Endothelial cell of umbilical vein (primary cell): ENCODE measurements at regions not wholly inside any gene's neighbourhood (a gene's known extent, or its start where the extent isn't known, plus 50 kb on each side); places are given as distances from the start of the nearest gene placed in this dataset.

Experiments
- BruUV-seq: library from RNA; stranded (reverse); fragments of 400-500 nt; replicated peaks from 2 replicates; lab custom pipeline; 2021; lab: Mats Ljungman, UMichigan
- CTCF ChIA-PET: fragments of 300-600, 350-600 bp; sonication (Branson Sonifier 250); formaldehyde crosslinking; loops from one replicate; lab custom pipeline; 2021; ENCODE audit warnings: antibody characterized with exemption, inconsistent platforms; lab: Charles Lee
- POLR2A ChIA-PET: fragments of 300-600, 350-600 bp; sonication (Branson Sonifier 250); formaldehyde crosslinking; loops from one replicate; lab custom pipeline; 2021; ENCODE audit warnings: antibody characterized with exemption, inconsistent platforms; lab: Charles Lee
- DNase-seq: peaks from one replicate; pipeline ENCODE4 v3.0.0-alpha.2; 2011; ENCODE audit warnings: low read depth, low spot score
- FAIRE-seq: peaks from 2 replicates; lab custom pipeline; 2011; peaks lifted over from hg19 to GRCh38; lab: Jason Lieb, UNC
- H2AFZ ChIP-seq: 2 replicates; pipeline ENCODE4 v1.6.0; 2012; ENCODE audit warnings: low read depth, low read length, control low read depth, inconsistent platforms
- H3K27ac ChIP-seq: 2 replicates; pipeline ENCODE4 v1.5.1; 2011; ENCODE audit warnings: low read depth, mild to moderate bottlenecking, control low read depth, low read length, moderate library complexity; ENCODE audit not compliant: insufficient read depth
- H3K27me3 ChIP-seq, 2 experiments: 2 replicates each; pipeline versions ENCODE4 v1.6.0 to v1.6.1; 2011; ENCODE audit warnings: low read length in 2 of 2, mixed read lengths in 1 of 2; ENCODE audit not compliant: control insufficient read depth in 2 of 2, insufficient read depth in 2 of 2
- H3K36me3 ChIP-seq, 2 experiments: 2 replicates in 1 of 2; 3 replicates in 1 of 2; pipeline ENCODE4 v1.5.1; 2011; ENCODE audit warnings: low read length in 2 of 2, mild to moderate bottlenecking in 1 of 2, moderate library complexity in 1 of 2; ENCODE audit not compliant: control insufficient read depth in 2 of 2, insufficient read depth in 2 of 2; ENCODE audit errors: extremely low read depth in 1 of 2
- H3K4me1 ChIP-seq: 3 replicates; pipeline ENCODE4 v1.5.1; 2011; ENCODE audit warnings: mild to moderate bottlenecking, low read length; ENCODE audit not compliant: control insufficient read depth, insufficient read depth; ENCODE audit errors: extremely low read depth
- H3K4me2 ChIP-seq: 2 replicates; pipeline ENCODE4 v1.6.1; 2011; ENCODE audit warnings: low read length, control low read depth, mixed read lengths; ENCODE audit not compliant: insufficient read depth
- H3K4me3 ChIP-seq, 3 experiments: fragments of 200-600 bp in 1 of 3; sonication (generic), shearing (Covaris generic) in 1 of 3; replicated peaks in 1 of 3; 2 replicates each; pipeline ENCODE4 v1.5.1; 2011 to 2016; ENCODE audit warnings: control low read depth in 3 of 3, low read length in 3 of 3, mild to moderate bottlenecking in 2 of 3, inconsistent platforms in 1 of 3, low read depth in 1 of 3, moderate library complexity in 1 of 3; ENCODE audit not compliant: insufficient read depth in 1 of 3
- H3K79me2 ChIP-seq: 2 replicates; pipeline ENCODE4 v1.6.0; 2012; ENCODE audit warnings: low read length, inconsistent platforms; ENCODE audit not compliant: control insufficient read depth, insufficient read depth
- H3K9ac ChIP-seq: replicated peaks from 2 replicates; pipeline ENCODE3; 2011; ENCODE audit warnings: low read length, control low read depth; ENCODE audit not compliant: insufficient read depth; ENCODE audit errors: extremely low read depth
- H3K9me1 ChIP-seq: replicated peaks from 3 replicates; pipeline ENCODE4 v1.6.0; 2011; ENCODE audit warnings: mild to moderate bottlenecking, low read length; ENCODE audit not compliant: control insufficient read depth, insufficient read depth; ENCODE audit errors: extremely low read depth
- H3K9me3 ChIP-seq: replicated peaks from 2 replicates; pipeline ENCODE4 v1.5.1; 2012; ENCODE audit warnings: low read length, inconsistent platforms; ENCODE audit not compliant: control insufficient read depth, insufficient read depth
- H4K20me1 ChIP-seq: replicated peaks from 2 replicates; pipeline ENCODE3; 2011; ENCODE audit warnings: mild to moderate bottlenecking, low read length; ENCODE audit not compliant: control insufficient read depth, insufficient read depth; ENCODE audit errors: extremely low read depth
- CTCF ChIP-seq, 2 donors: IDR thresholded peaks; 1 replicate in 1 of 2; 2 replicates in 1 of 2; pipeline ENCODE4 v1.5.1; 2011; ENCODE audit warnings: low read length in 2 of 2, mild to moderate bottlenecking in 2 of 2, moderate library complexity in 2 of 2, control low read depth in 1 of 2, inconsistent platforms in 1 of 2, low read depth in 1 of 2; ENCODE audit not compliant: insufficient read depth in 1 of 2; ENCODE audit errors: extremely low read depth in 1 of 2
- EZH2 ChIP-seq: IDR thresholded peaks from 2 replicates; pipeline ENCODE4 v1.6.1; 2012; ENCODE audit warnings: borderline replicate concordance, low read depth, mild to moderate bottlenecking, moderate library complexity, low read length, inconsistent platforms; ENCODE audit not compliant: severe bottlenecking
- FOS ChIP-seq: IDR thresholded peaks from 2 replicates; pipeline ENCODE4 v1.6.1; 2011; ENCODE audit warnings: mild to moderate bottlenecking, low read length, moderate library complexity, borderline replicate concordance; ENCODE audit not compliant: insufficient read depth
- GATA2 ChIP-seq: IDR thresholded peaks from 2 replicates; pipeline ENCODE4 v1.7.0; 2011; ENCODE audit warnings: low read depth, mild to moderate bottlenecking, moderate library complexity, mixed read lengths, low read length; ENCODE audit not compliant: insufficient read length, insufficient read depth
- JUN ChIP-seq: IDR thresholded peaks from 2 replicates; pipeline ENCODE4 v1.6.1; 2011; ENCODE audit warnings: borderline replicate concordance, low read depth; ENCODE audit not compliant: insufficient read length, insufficient read depth
- MAX ChIP-seq: IDR thresholded peaks from 2 replicates; pipeline ENCODE4 v1.6.1; 2011; ENCODE audit not compliant: insufficient read depth, insufficient read length
- MYC ChIP-seq: IDR thresholded peaks from one replicate; pipeline ENCODE4 v1.6.1; 2011; ENCODE audit warnings: mild to moderate bottlenecking, low read depth, low read length
- POLR2A ChIP-seq: IDR thresholded peaks from 2 replicates; pipeline ENCODE4 v1.6.1; 2012; ENCODE audit warnings: low read depth, mild to moderate bottlenecking, control low read depth, low read length
- POLR2AphosphoS5 ChIP-seq: IDR thresholded peaks from 2 replicates; pipeline ENCODE4 v1.6.1; 2012; ENCODE audit warnings: low read depth, mild to moderate bottlenecking, control low read depth, low read length, moderate library complexity; ENCODE audit not compliant: insufficient read depth
- dilution Hi-C: fragments of 300-500 bp; cut with MboI; formaldehyde crosslinking; loops from one replicate; pipeline ENCODE4 v1.15.0; 2019; ENCODE audit warnings: low sequenced_read_pairs; ENCODE audit not compliant: extremely low pct_ligation_motif_present
- intact Hi-C: fragments of 100-400 bp; cut with micrococcal nuclease; formaldehyde crosslinking; loops from one replicate; pipeline ENCODE4 v1.10.0; 2022

- H3K27me3 ChIP-seq, result no peaks in the 10 kb centered on the region
- H3K4me3 ChIP-seq, result no peak overlapping the region
- no peaks in the 10 kb centered on the region for H3K4me1 ChIP-seq
- TF ChIP-seq FOS (no peak), POLR2A (no peak), EZH2 (no peak), MYC (no peak), POLR2AphosphoS5 (no peak), MAX (no peak), JUN (no peak), GATA2 (no peak), CTCF (IDR thresholded peaks at IDR 0.05; ENCODE audit: extremely low read depth in 1 of 2, insufficient read depth in 1 of 2, low read depth in 1 of 2, low read length in 2 of 2) (no peak)
- H3K4me2 ChIP-seq, result no peak overlapping the region
- CTCF ChIA-PET, result no interaction called here
- H3K9ac ChIP-seq, result no peak overlapping the region
- H2AFZ ChIP-seq, result no peak overlapping the region
- no peak for DNase-seq
- no TSS peak for BruUV-seq
- dilution Hi-C loops, result no loop called here
- H3K27ac ChIP-seq, result no peak overlapping the region
- no peaks in the 10 kb centered on the region for H3K36me3 ChIP-seq
- peaks cover 5% of the 10 kb centered on the region for H3K9me3 ChIP-seq
- intact Hi-C loops, result no loop called here
- H4K20me1 ChIP-seq, result no peaks in the 10 kb centered on the region
- POLR2A ChIA-PET, result no interaction called here
- FAIRE-seq, result no peak
- H3K9me1 ChIP-seq, result no peaks in the 10 kb centered on the region
- H3K79me2 ChIP-seq, result no peaks in the 10 kb centered on the region
Measured at GRCh38 chr18:78445880-78446279, 533.7 kb upstream of the SALL3 start.
